Glutamatergic neuron (in vitro differentiated cells): ENCODE measurements at regions not wholly inside any gene's neighbourhood (a gene's known extent, or its start where the extent isn't known, plus 50 kb on each side); places are given as distances from the start of the nearest gene placed in this dataset.
"Not testable (repeated sequence)": the region's sequence is repeated elsewhere in the genome, so short reads cannot be mapped to it uniquely, and the experiment has no call there.

ENCODE experiments used
- DNase-seq: peaks from one replicate; pipeline ENCODE4 v3.0.0; 2022
- H3K27ac Mint-ChIP-seq: one replicate; pipeline ENCODE4 v1.8.0; 2020; ENCODE audit warnings: mild to moderate bottlenecking, mixed read lengths, inconsistent platforms; ENCODE audit not compliant: unreplicated experiment
- H3K27me3 Mint-ChIP-seq: one replicate; pipeline ENCODE4 v1.8.0; 2020; ENCODE audit warnings: mild to moderate bottlenecking, moderate library complexity, mixed read lengths, inconsistent platforms; ENCODE audit not compliant: unreplicated experiment
- H3K36me3 Mint-ChIP-seq: one replicate; pipeline ENCODE4 v1.8.0; 2020; ENCODE audit warnings: mild to moderate bottlenecking, mixed read lengths, inconsistent platforms; ENCODE audit not compliant: unreplicated experiment
- H3K4me1 Mint-ChIP-seq: one replicate; pipeline ENCODE4 v1.8.0; 2020; ENCODE audit warnings: mild to moderate bottlenecking, low read depth, mixed read lengths, inconsistent platforms; ENCODE audit not compliant: unreplicated experiment
- H3K4me3 Mint-ChIP-seq: one replicate; pipeline ENCODE4 v1.8.0; 2020; ENCODE audit warnings: mild to moderate bottlenecking, mixed read lengths, inconsistent platforms; ENCODE audit not compliant: unreplicated experiment
- H3K9me3 Mint-ChIP-seq: one replicate; pipeline ENCODE4 v1.8.0; 2020; ENCODE audit warnings: mild to moderate bottlenecking, moderate library complexity, mixed read lengths, inconsistent platforms; ENCODE audit not compliant: unreplicated experiment
- CTCF ChIP-seq: fragments of 200-600 bp; sonication (generic); IDR thresholded peaks from one replicate; pipeline ENCODE4 v1.5.0; 2021; ENCODE audit not compliant: partially characterized antibody, unreplicated experiment

GRCh38 chr13:18944501-18945068 is 237.0 kb downstream of the TUBA3C start:
- no peak for DNase-seq
- H3K4me3 Mint-ChIP-seq, result no peak overlapping the region
- peaks cover 6% of the 10 kb centered on the region for H3K27me3 Mint-ChIP-seq
- H3K27ac Mint-ChIP-seq, result no peak overlapping the region
- no peaks in the 10 kb centered on the region for H3K4me1 Mint-ChIP-seq
- peaks cover 2% of the 10 kb centered on the region for H3K9me3 Mint-ChIP-seq
- peaks cover 2% of the 10 kb centered on the region for H3K36me3 Mint-ChIP-seq
- no peak for TF ChIP-seq CTCF

- TF ChIP-seq CTCF, result no peak
- H3K36me3 Mint-ChIP-seq, result no peaks in the 10 kb centered on the region
- H3K27ac Mint-ChIP-seq, result no peak overlapping the region
- no peak for DNase-seq
- H3K27me3 Mint-ChIP-seq, result peaks cover 5% of the 10 kb centered on the region
- H3K4me1 Mint-ChIP-seq, result no peaks in the 10 kb centered on the region
- H3K9me3 Mint-ChIP-seq, result peaks cover 3% of the 10 kb centered on the region
- no peak overlapping the region for H3K4me3 Mint-ChIP-seq
Observed at GRCh38 chr13:18943721-18944391, 237.8 kb downstream of the TUBA3C start.

- Mint-ChIP-seq H3K27me3 (peaks cover 5% of the 10 kb centered on the region), H3K4me1 (no peaks in the 10 kb centered on the region), H3K27ac (no peak overlapping the region), H3K4me3 (no peak overlapping the region), H3K9me3 (peaks cover 3% of the 10 kb centered on the region), H3K36me3 (no peaks in the 10 kb centered on the region)
- no peak for TF ChIP-seq CTCF
- no peak for DNase-seq
Observed at GRCh38 chr13:18943273-18943672, 238.4 kb downstream of the TUBA3C start.

- H3K27ac Mint-ChIP-seq, result no peak overlapping the region
- no peak for TF ChIP-seq CTCF
- no peaks in the 10 kb centered on the region for H3K27me3 Mint-ChIP-seq
- peaks cover 7% of the 10 kb centered on the region for H3K36me3 Mint-ChIP-seq
- H3K9me3 Mint-ChIP-seq, result peaks cover 12% of the 10 kb centered on the region
- H3K4me3 Mint-ChIP-seq, result no peak overlapping the region
- DNase-seq, result no peak
- no peaks in the 10 kb centered on the region for H3K4me1 Mint-ChIP-seq
Observed at GRCh38 chr13:18936104-18936503, 245.5 kb downstream of the TUBA3C start.

- no peak for DNase-seq
- H3K27ac Mint-ChIP-seq, result no peak overlapping the region
- peaks cover 4% of the 10 kb centered on the region for H3K9me3 Mint-ChIP-seq
- no peak overlapping the region for H3K4me3 Mint-ChIP-seq
- no peak for TF ChIP-seq CTCF
- H3K27me3 Mint-ChIP-seq, result no peaks in the 10 kb centered on the region
- no peaks in the 10 kb centered on the region for H3K4me1 Mint-ChIP-seq
- H3K36me3 Mint-ChIP-seq, result no peaks in the 10 kb centered on the region
Observed at GRCh38 chr13:18921063-18921462, 260.6 kb downstream of the TUBA3C start.

- H3K36me3 Mint-ChIP-seq, result not testable (repeated sequence)
Observed at GRCh38 chr13:18905096-18905495, 276.5 kb downstream of the TUBA3C start.

GRCh38 chr13:18895411-18895810 is 286.2 kb downstream of the TUBA3C start:
- not testable (repeated sequence) for H3K4me1 Mint-ChIP-seq, H3K4me3 Mint-ChIP-seq, H3K36me3 Mint-ChIP-seq, H3K27ac Mint-ChIP-seq, DNase-seq, H3K27me3 Mint-ChIP-seq
- peaks cover 12% of the 10 kb centered on the region for H3K9me3 Mint-ChIP-seq

More at GRCh38 chr13:18905096-18905495, 276.5 kb downstream of the TUBA3C start:
- H3K4me1 Mint-ChIP-seq, H3K4me3 Mint-ChIP-seq, H3K27me3 Mint-ChIP-seq, DNase-seq, H3K27ac Mint-ChIP-seq: not testable (repeated sequence)
- H3K9me3 Mint-ChIP-seq, result peaks cover 32% of the 10 kb centered on the region
